CD4-positive, alpha-beta memory T cell (primary cell): ENCODE measurements at regions not wholly inside any gene's neighbourhood (a gene's known extent, or its start where the extent isn't known, plus 50 kb on each side); places are given as distances from the start of the nearest gene placed in this dataset.

Experiments used
- CTCF ChIA-PET: fragments of 350-600 bp; sonication (Branson Sonifier 250); formaldehyde crosslinking; loops from one replicate; lab custom pipeline; 2021; ENCODE audit warnings: inconsistent platforms; ENCODE audit not compliant: partially characterized antibody; lab: Charles Lee
- POLR2A ChIA-PET: fragments of 350-600 bp; sonication (Branson Sonifier 250); formaldehyde crosslinking; loops from one replicate; lab custom pipeline; 2021; ENCODE audit not compliant: partially characterized antibody; lab: Charles Lee
- DNase-seq, 5 donors: peaks; one replicate each; pipeline versions ENCODE4 v3.0.0 to v3.0.0-alpha.2; 2020 to 2022; ENCODE audit warnings: mixed read lengths in 1 of 5
- H3K27ac ChIP-seq: one replicate; pipeline ENCODE4 v1.7.0; 2013; ENCODE audit warnings: low read depth, low read length
- H3K27me3 ChIP-seq: 2 replicates; pipeline ENCODE4 v1.7.0; 2013; ENCODE audit warnings: mild to moderate bottlenecking, low read length, moderate library complexity; ENCODE audit not compliant: insufficient read depth
- H3K36me3 ChIP-seq: 2 replicates; pipeline ENCODE4 v1.7.0; 2013; ENCODE audit warnings: mild to moderate bottlenecking, low read length, moderate library complexity; ENCODE audit not compliant: insufficient read depth
- H3K4me1 ChIP-seq: 2 replicates; pipeline ENCODE4 v1.7.0; 2013; ENCODE audit warnings: mild to moderate bottlenecking, low read length, moderate library complexity; ENCODE audit not compliant: insufficient read depth
- H3K4me3 ChIP-seq, 2 donors: one replicate each; pipeline ENCODE4 v1.7.0; 2013; ENCODE audit warnings: low read length in 2 of 2, mild to moderate bottlenecking in 1 of 2
- H3K9me3 ChIP-seq, 2 donors: one replicate each; pipeline ENCODE4 v1.7.0; 2013; ENCODE audit warnings: low read length in 2 of 2, control low read depth in 1 of 2; ENCODE audit not compliant: control insufficient read depth in 1 of 2
- H3K27ac Mint-ChIP-seq, 7 donors: one replicate each; pipeline ENCODE4 v1.8.0; 2020 to 2021; ENCODE audit warnings: mixed read lengths in 7 of 7, mild to moderate bottlenecking in 6 of 7, inconsistent platforms in 3 of 7, moderate library complexity in 3 of 7
- H3K27me3 Mint-ChIP-seq, 2 donors: one replicate each; pipeline ENCODE4 v1.8.0; 2020 to 2021; ENCODE audit warnings: mixed read lengths in 2 of 2
- H3K36me3 Mint-ChIP-seq, 2 donors: one replicate each; pipeline ENCODE4 v1.8.0; 2020 to 2021; ENCODE audit warnings: mixed read lengths in 2 of 2, inconsistent platforms in 1 of 2, mild to moderate bottlenecking in 1 of 2
- H3K4me1 Mint-ChIP-seq, 4 donors: one replicate each; pipeline ENCODE4 v1.8.0; 2020 to 2021; ENCODE audit warnings: mixed read lengths in 4 of 4, mild to moderate bottlenecking in 1 of 4
- H3K4me3 Mint-ChIP-seq, 8 donors: one replicate each; pipeline ENCODE4 v1.8.0; 2020 to 2021; ENCODE audit warnings: mixed read lengths in 8 of 8, mild to moderate bottlenecking in 7 of 8, moderate library complexity in 6 of 8, inconsistent platforms in 3 of 8
- H3K9me3 Mint-ChIP-seq, 8 donors: one replicate each; pipeline ENCODE4 v1.8.0; 2020 to 2021; ENCODE audit warnings: mixed read lengths in 8 of 8, mild to moderate bottlenecking in 5 of 8, inconsistent platforms in 3 of 8, moderate library complexity in 1 of 8
- intact Hi-C: fragments of 100-400 bp; cut with micrococcal nuclease; formaldehyde crosslinking; loops from one replicate; pipeline ENCODE4 v1.15.1; 2023

GRCh38 chr20:60288945-60289344 is 330.7 kb downstream of the CDH26 start:
- no peak overlapping the region for H3K27ac ChIP-seq
- H3K36me3 Mint-ChIP-seq: peaks cover 10 to 17% of the 10 kb centered on the region in 2 donors
- H3K27me3 Mint-ChIP-seq: no peaks in the 10 kb centered on the region
- H3K27me3 ChIP-seq: no peaks in the 10 kb centered on the region
- DNase-seq: no peak
- no peak overlapping the region for H3K4me3 Mint-ChIP-seq
- no peaks in the 10 kb centered on the region for H3K9me3 ChIP-seq
- ChIA-PET POLR2A (no interaction called here), CTCF (no interaction called here)
- H3K36me3 ChIP-seq: no peaks in the 10 kb centered on the region
- H3K4me1 Mint-ChIP-seq: peaks cover 0 to 5% (median under 1%) of the 10 kb centered on the region in 4 donors
- H3K9me3 Mint-ChIP-seq: peaks cover 2 to 45% (median 28%) of the 10 kb centered on the region in 8 donors
- H3K4me1 ChIP-seq: no peaks in the 10 kb centered on the region
- no peak overlapping the region for H3K4me3 ChIP-seq
- intact Hi-C loops: no loop called here
- no peak overlapping the region for H3K27ac Mint-ChIP-seq

GRCh38 chr20:60292001-60292520 is 333.8 kb downstream of the CDH26 start:
- Mint-ChIP-seq H3K4me3 (peak overlapping the region in 1 of 8 donors; percentile 15), H3K36me3 (peaks cover 9 to 10% of the 10 kb centered on the region in 2 donors), H3K9me3 (peaks cover 2 to 43% (median 20%) of the 10 kb centered on the region in 8 donors), H3K27ac (peak overlapping the region in 1 of 7 donors; percentile 37), H3K27me3 (no peaks in the 10 kb centered on the region), H3K4me1 (peaks cover 0 to 6% (median 4%) of the 10 kb centered on the region in 4 donors)
- Histone ChIP-seq H3K4me3 (no peak overlapping the region), H3K27me3 (no peaks in the 10 kb centered on the region), H3K4me1 (no peaks in the 10 kb centered on the region), H3K27ac (no peak overlapping the region), H3K36me3 (no peaks in the 10 kb centered on the region), H3K9me3 (no peaks in the 10 kb centered on the region)
- intact Hi-C loops: no loop called here
- DNase-seq: no peak
- ChIA-PET POLR2A (no interaction called here), CTCF (no interaction called here)

- Mint-ChIP-seq H3K36me3 (peaks cover 5 to 7% of the 10 kb centered on the region in 2 donors), H3K27ac (peak overlapping the region in 5 of 7 donors; percentile 8 to 80 (median 31)), H3K27me3 (no peaks in the 10 kb centered on the region), H3K9me3 (peaks cover 0 to 28% (median 14%) of the 10 kb centered on the region in 8 donors), H3K4me3 (peak overlapping the region in 3 of 8 donors; percentile 17 to 65 (median 60)), H3K4me1 (peaks cover 0 to 11% (median 5%) of the 10 kb centered on the region in 4 donors)
- Histone ChIP-seq H3K27me3 (no peaks in the 10 kb centered on the region), H3K27ac (no peak overlapping the region), H3K4me3 (no peak overlapping the region), H3K36me3 (no peaks in the 10 kb centered on the region), H3K9me3 (no peaks in the 10 kb centered on the region), H3K4me1 (no peaks in the 10 kb centered on the region)
- CTCF ChIA-PET: no interaction called here
- intact Hi-C loops: no loop called here
- DNase-seq: peak in 1 of 5 donors; percentile 31
- POLR2A ChIA-PET: interaction anchor here (1.6 kb wide), 1 partner anchor 21 kb away, joined by 5 read pairs; no protein-coding TSS in a partner anchor
Measured at GRCh38 chr20:60294632-60295031, 336.4 kb downstream of the CDH26 start.

GRCh38 chr20:60295214-60295613 is 337.0 kb downstream of the CDH26 start:
- peaks cover 5 to 7% of the 10 kb centered on the region in 2 donors for H3K36me3 Mint-ChIP-seq
- no peak for DNase-seq
- no peak overlapping the region for H3K27ac ChIP-seq
- no peaks in the 10 kb centered on the region for H3K27me3 ChIP-seq
- intact Hi-C loops: no loop called here
- no peaks in the 10 kb centered on the region for H3K36me3 ChIP-seq
- CTCF ChIA-PET: no interaction called here
- H3K4me1 ChIP-seq: no peaks in the 10 kb centered on the region
- H3K4me3 Mint-ChIP-seq: no peak overlapping the region
- peaks cover 0 to 11% (median 5%) of the 10 kb centered on the region in 4 donors for H3K4me1 Mint-ChIP-seq
- no peaks in the 10 kb centered on the region for H3K27me3 Mint-ChIP-seq
- H3K9me3 Mint-ChIP-seq: peaks cover 0 to 22% (median 13%) of the 10 kb centered on the region in 8 donors
- no peak overlapping the region for H3K4me3 ChIP-seq
- POLR2A ChIA-PET: interaction anchor here (1.6 kb wide), 1 partner anchor 22 kb away, joined by 5 read pairs; no protein-coding TSS in a partner anchor
- no peaks in the 10 kb centered on the region for H3K9me3 ChIP-seq
- peak overlapping the region in 1 of 7 donors; percentile 61 for H3K27ac Mint-ChIP-seq

- POLR2A ChIA-PET: no interaction called here
- Histone ChIP-seq H3K9me3 (no peaks in the 10 kb centered on the region), H3K27ac (no peak overlapping the region), H3K36me3 (no peaks in the 10 kb centered on the region), H3K27me3 (no peaks in the 10 kb centered on the region), H3K4me3 (no peak overlapping the region), H3K4me1 (no peaks in the 10 kb centered on the region)
- Mint-ChIP-seq H3K27ac (no peak overlapping the region), H3K4me1 (peaks cover 0 to 6% (median 5%) of the 10 kb centered on the region in 4 donors), H3K4me3 (no peak overlapping the region), H3K36me3 (no peaks in the 10 kb centered on the region), H3K27me3 (no peaks in the 10 kb centered on the region), H3K9me3 (peaks cover 0 to 2% (median 0%) of the 10 kb centered on the region in 8 donors)
- no peak for DNase-seq
- CTCF ChIA-PET: interaction anchor here (0.7 kb wide), 1 partner anchor 28 kb away, joined by 3 read pairs; no protein-coding TSS in a partner anchor
- intact Hi-C loops: no loop called here
Measured at GRCh38 chr20:60297649-60298048, 339.4 kb downstream of the CDH26 start.

GRCh38 chr20:60298647-60299046 is 340.4 kb downstream of the CDH26 start:
- H3K4me3 ChIP-seq: no peak overlapping the region
- H3K27me3 ChIP-seq: no peaks in the 10 kb centered on the region
- intact Hi-C loops: no loop called here

GRCh38 chr20:60299951-60300350 is 341.7 kb downstream of the CDH26 start:
- no peaks in the 10 kb centered on the region for H3K9me3 ChIP-seq
- peaks cover 0 to 6% (median 0%) of the 10 kb centered on the region in 4 donors for H3K4me1 Mint-ChIP-seq
- no peaks in the 10 kb centered on the region for H3K27me3 Mint-ChIP-seq
- no peak overlapping the region for H3K4me3 Mint-ChIP-seq
- H3K36me3 ChIP-seq: no peaks in the 10 kb centered on the region
- DNase-seq: no peak
- H3K9me3 Mint-ChIP-seq: peaks cover 0 to 2% (median 0%) of the 10 kb centered on the region in 8 donors
- H3K4me1 ChIP-seq: no peaks in the 10 kb centered on the region
- ChIA-PET CTCF (no interaction called here), POLR2A (interaction anchor here (1.0 kb wide), 1 partner anchor 33 kb away, joined by 3 read pairs; no protein-coding TSS in a partner anchor)
- H3K27ac ChIP-seq: no peak overlapping the region
- no peak overlapping the region for H3K27ac Mint-ChIP-seq
- H3K4me3 ChIP-seq: no peak overlapping the region
- no peaks in the 10 kb centered on the region for H3K36me3 Mint-ChIP-seq
- H3K27me3 ChIP-seq: no peaks in the 10 kb centered on the region
- intact Hi-C loops: no loop called here

More at GRCh38 chr20:60298647-60299046, 340.4 kb downstream of the CDH26 start:
- no peaks in the 10 kb centered on the region for H3K27me3 Mint-ChIP-seq
- POLR2A ChIA-PET: no interaction called here
- CTCF ChIA-PET: no interaction called here
- H3K4me1 Mint-ChIP-seq: peaks cover 0 to 6% (median 5%) of the 10 kb centered on the region in 4 donors
- Histone ChIP-seq H3K36me3 (no peaks in the 10 kb centered on the region), H3K9me3 (no peaks in the 10 kb centered on the region), H3K4me1 (no peaks in the 10 kb centered on the region), H3K27ac (no peak overlapping the region)
- H3K27ac Mint-ChIP-seq: no peak overlapping the region
- H3K4me3 Mint-ChIP-seq: no peak overlapping the region
- no peaks in the 10 kb centered on the region for H3K36me3 Mint-ChIP-seq
- peaks cover 0 to 2% (median 0%) of the 10 kb centered on the region in 8 donors for H3K9me3 Mint-ChIP-seq
- no peak for DNase-seq
